GM12878 (cell line): ENCODE measurements at regions not wholly inside any gene's neighbourhood (a gene's known extent, or its start where the extent isn't known, plus 50 kb on each side); places are given as distances from the start of the nearest gene placed in this dataset.

ENCODE experiments used
- ATAC-seq: fragments of 200-7000 bp; cut with Tn5 transposase; 3 replicates; pipeline ENCODE4 v1.9.1; 2020; ENCODE audit warnings: mild to moderate bottlenecking, moderate library complexity
- BruUV-seq: library from RNA; stranded (reverse); fragments of 400-500 nt; replicated peaks from 2 replicates; lab custom pipeline; 2021; lab: Mats Ljungman, UMichigan
- CTCF ChIA-PET: fragments of 300-600 bp; sonication (Branson Sonifier 250); formaldehyde crosslinking; extraction: SDS; loops from one replicate; lab custom pipeline; 2021; ENCODE audit warnings: inconsistent platforms; lab: Yijun Ruan, JAX
- POLR2A ChIA-PET: fragments of 350-600 bp; formaldehyde crosslinking; extraction: SDS; loops from one replicate; lab custom pipeline; 2021; ENCODE audit warnings: inconsistent platforms; lab: Charles Lee
- RAD21 ChIA-PET: fragments of 300-600 bp; sonication (Branson Sonifier 250); formaldehyde crosslinking; loops from one replicate; lab custom pipeline; 2023; ENCODE audit warnings: antibody characterized with exemption; ENCODE audit not compliant: unreplicated experiment; lab: Charles Lee
- SMC1A ChIA-PET: fragments of 300-600 bp; sonication (Branson Sonifier 250); formaldehyde crosslinking; loops from one replicate; lab custom pipeline; 2023; ENCODE audit not compliant: unreplicated experiment, uncharacterized antibody; lab: Charles Lee
- DNase-seq: peaks from one replicate; pipeline ENCODE4 v3.0.0-alpha.2; 2011; ENCODE audit warnings: low read depth, low spot score
- FAIRE-seq: peaks from 3 replicates; lab custom pipeline; 2011; peaks lifted over from hg19 to GRCh38; lab: Jason Lieb, UNC
- H2AFZ ChIP-seq: 2 replicates; pipeline ENCODE4 v1.6.0; 2011; ENCODE audit warnings: low read depth, low read length, control low read depth; ENCODE audit not compliant: control insufficient read depth
- H3K27ac ChIP-seq: 2 replicates; pipeline ENCODE4 v1.5.1; 2011; ENCODE audit warnings: control low read depth; ENCODE audit not compliant: control insufficient read depth, insufficient read depth
- H3K27me3 ChIP-seq, 2 experiments: replicated peaks in 1 of 2; 2 replicates each; pipeline versions ENCODE4 v1.6.0 to v1.6.1; 2011; ENCODE audit warnings: low read length in 1 of 2; ENCODE audit not compliant: control insufficient read depth in 2 of 2, insufficient read depth in 2 of 2
- H3K36me3 ChIP-seq, 2 experiments: 2 replicates each; pipeline ENCODE4 v1.5.1; 2011; ENCODE audit warnings: low read length in 1 of 2; ENCODE audit not compliant: control insufficient read depth in 2 of 2, insufficient read depth in 2 of 2
- H3K4me1 ChIP-seq: 2 replicates; pipeline ENCODE4 v1.6.1; 2011; ENCODE audit warnings: mild to moderate bottlenecking, low read length, moderate library complexity, mixed read lengths; ENCODE audit not compliant: control insufficient read depth, insufficient read depth
- H3K4me2 ChIP-seq: 2 replicates; pipeline ENCODE4 v1.6.0; 2011; ENCODE audit warnings: control low read depth; ENCODE audit not compliant: control insufficient read depth, insufficient read depth
- H3K4me3 ChIP-seq: fragments of 200-600 bp; sonication (generic); 2 replicates; pipeline ENCODE4 v1.5.1; 2016
- H3K79me2 ChIP-seq: 2 replicates; pipeline ENCODE4 v1.6.0; 2011; ENCODE audit warnings: low read length; ENCODE audit not compliant: control insufficient read depth, insufficient read depth
- H3K9ac ChIP-seq: 2 replicates; pipeline ENCODE4 v1.8.0; 2011; ENCODE audit warnings: low read length, control low read depth, mixed read lengths; ENCODE audit not compliant: control insufficient read depth, insufficient read depth
- H3K9me3 ChIP-seq: replicated peaks from 3 replicates; pipeline ENCODE4 v1.5.1; 2011; ENCODE audit warnings: mild to moderate bottlenecking, low read length; ENCODE audit not compliant: control insufficient read depth, insufficient read depth
- H4K20me1 ChIP-seq: 2 replicates; pipeline ENCODE4 v1.6.0; 2011; ENCODE audit not compliant: control insufficient read depth, insufficient read depth
- BACH1 ChIP-seq: fragments of 450-650 bp; IDR thresholded peaks from 2 replicates; pipeline ENCODE4 v1.6.1; 2017; ENCODE audit warnings: mild to moderate bottlenecking, borderline replicate concordance
- BCL11A ChIP-seq: IDR thresholded peaks from 2 replicates; pipeline ENCODE4 v1.6.1; 2011; ENCODE audit warnings: low read depth, low read length
- CBFB ChIP-seq: IDR thresholded peaks from 2 replicates; pipeline ENCODE4 v1.6.1; 2016; ENCODE audit warnings: antibody characterized with exemption, low read depth
- CREM ChIP-seq: IDR thresholded peaks from 2 replicates; pipeline ENCODE4 v1.6.1; 2014; ENCODE audit warnings: antibody characterized with exemption, low read depth
- CUX1 ChIP-seq: IDR thresholded peaks from 2 replicates; pipeline ENCODE4 v1.6.1; 2012; ENCODE audit warnings: improper control_type of control experiment, low read depth, low read length; ENCODE audit not compliant: insufficient replicate concordance
- E2F4 ChIP-seq: IDR thresholded peaks from 2 replicates; pipeline ENCODE4 v1.6.1; 2012; ENCODE audit warnings: low read depth, low read length, improper control_type of control experiment
- HCFC1 ChIP-seq: fragments of 150-350 bp; IDR thresholded peaks from 2 replicates; pipeline ENCODE4 v1.6.1; 2014; ENCODE audit warnings: low read length
- KLF5 ChIP-seq: fragments of 450-650 bp; IDR thresholded peaks from 2 replicates; pipeline ENCODE4 v1.6.1; 2014; ENCODE audit warnings: mild to moderate bottlenecking; ENCODE audit not compliant: partially characterized antibody
- MEF2A ChIP-seq: IDR thresholded peaks from 2 replicates; pipeline ENCODE4 v1.6.1; 2011; ENCODE audit warnings: low read depth, mild to moderate bottlenecking, low read length, moderate library complexity; ENCODE audit not compliant: insufficient read depth
- NFIC ChIP-seq: IDR thresholded peaks from 2 replicates; pipeline ENCODE4 v1.6.1; 2012; ENCODE audit warnings: low read depth, mild to moderate bottlenecking, inconsistent platforms, low read length, moderate library complexity
- RAD51 ChIP-seq: fragments of 450-650 bp; IDR thresholded peaks from 2 replicates; pipeline ENCODE4 v1.6.1; 2016; ENCODE audit warnings: moderate library complexity, mild to moderate bottlenecking, inconsistent platforms
- REST ChIP-seq: IDR thresholded peaks from 2 replicates; pipeline ENCODE4 v1.6.1; 2012; ENCODE audit warnings: mild to moderate bottlenecking, low read depth, low read length
- SKIL ChIP-seq: fragments of 450-650 bp; IDR thresholded peaks from 2 replicates; pipeline ENCODE4 v1.6.1; 2017; ENCODE audit warnings: mild to moderate bottlenecking, low read depth, inconsistent platforms; ENCODE audit not compliant: poor library complexity, severe bottlenecking
- WGBS: methylation state at CpG from one replicate; pipeline ENCODE4 v1.1.6; 2016; ENCODE audit warnings: low lambda C conversion rate; ENCODE audit not compliant: insufficient replicate concordance, insufficient coverage; ENCODE audit errors: missing lambda C conversion rate; 5-methylcytosine and 5-hydroxymethylcytosine counted together
- in situ Hi-C: fragments of 300-500 bp; cut with MboI; formaldehyde crosslinking; loops from 9 replicates; pipeline ENCODE4 v1.14.3; 2018; ENCODE audit warnings: mixed read lengths
- intact Hi-C: fragments of 100-400 bp; cut with micrococcal nuclease; formaldehyde crosslinking; loops from one replicate; pipeline ENCODE4 v1.14.2; 2022; ENCODE audit not compliant: unreplicated experiment

- RAD21 ChIA-PET, result no interaction called here
- Histone ChIP-seq H3K4me3 (no peak overlapping the region), H3K4me1 (no peaks in the 10 kb centered on the region), H3K79me2 (no peaks in the 10 kb centered on the region), H3K27me3 (no peaks in the 10 kb centered on the region), H3K27ac (no peak overlapping the region), H3K9ac (no peak overlapping the region), H2AFZ (no peak overlapping the region), H3K4me2 (no peak overlapping the region), H3K36me3 (no peaks in the 10 kb centered on the region), H3K9me3 (no peaks in the 10 kb centered on the region), H4K20me1 (no peaks in the 10 kb centered on the region)
- ATAC-seq, result no peak
- no peak for FAIRE-seq
- intact Hi-C loops (no loop called here), in situ Hi-C loops (no loop called here)
- no TSS peak for BruUV-seq
- POLR2A ChIA-PET, result no interaction called here
- no peak for DNase-seq
- 61% methylated on average over 3 of the region's 3 CpGs for WGBS
- SMC1A ChIA-PET, result no interaction called here
- no peak for TF ChIP-seq REST
- TF ChIP-seq BCL11A, result no peak
- no peak for TF ChIP-seq KLF5
- no peak for TF ChIP-seq CBFB
- TF ChIP-seq MEF2A, result no peak
- no peak for TF ChIP-seq E2F4
- TF ChIP-seq SKIL, result no peak
- TF ChIP-seq RAD51, result no peak
- no peak for TF ChIP-seq BACH1
- TF ChIP-seq CUX1, result no peak
- TF ChIP-seq CREM, result no peak
- no peak for TF ChIP-seq NFIC
- TF ChIP-seq HCFC1, result no peak
- CTCF ChIA-PET, result no interaction called here
Measured at GRCh38 chr18:60698901-60699300, 326.3 kb upstream of the MC4R start.
